ENCODE measurements at regions not wholly inside any gene's neighbourhood (a gene's known extent, or its start where the extent isn't known, plus 50 kb on each side); places are given as distances from the start of the nearest gene placed in this dataset.

DNA sequence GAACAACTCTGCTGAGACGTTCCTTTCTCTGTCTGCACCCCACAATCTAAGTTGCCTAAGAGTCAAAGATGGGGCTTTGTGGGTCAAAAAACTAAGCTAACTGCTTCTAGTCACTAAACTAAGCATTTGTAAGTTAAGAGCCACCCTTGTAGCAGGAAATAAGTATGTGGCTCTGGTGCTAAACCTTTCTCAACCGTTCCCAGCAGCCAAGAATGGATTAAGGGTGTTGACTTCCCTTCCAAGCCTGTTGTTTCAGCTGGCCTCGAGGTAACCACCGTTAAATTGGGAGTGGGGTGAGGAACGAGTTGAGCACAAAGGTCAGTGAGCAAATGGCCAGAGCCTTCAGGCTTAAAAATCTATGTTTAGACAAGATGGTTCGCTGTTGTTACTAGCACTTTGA lies 169.1 kb downstream of the TRIM33 start:
- WGBS (ENCODE audit: insufficient coverage, low coverage, missing lambda C conversion rate): 8% methylated on average over 6 of the region's 6 CpGs
- Histone ChIP-seq H3K9ac (ENCODE audit: insufficient read depth in 1 of 2, low read depth in 2 of 2, low read length in 2 of 2) (no peak overlapping the region), H4K20me1 (replicated peaks; ENCODE audit: control insufficient read depth, insufficient read depth, low read length) (no peaks in the 10 kb centered on the region), H3K36me3 (ENCODE audit: control insufficient read depth, insufficient read depth, low read length) (no peaks in the 10 kb centered on the region), H3K4me2 (ENCODE audit: insufficient read depth, low read length) (no peak overlapping the region), H3K27me3 (ENCODE audit: control insufficient read depth in 2 of 2, insufficient read depth in 2 of 2, low read length in 2 of 2) (peaks cover 5 to 7% of the 10 kb centered on the region in 2 experiments; a peak in 4 of 5 replicates), H2AFZ (ENCODE audit: low read depth, low read length) (no peak overlapping the region; the same call in 1 of the 2 replicates), H3K27ac (ENCODE audit: extremely low read depth, low read depth, low read length) (no peak overlapping the region), H3K9me3 (replicated peaks; ENCODE audit: control insufficient read depth, insufficient read depth, low read depth, low read length) (no peaks in the 10 kb centered on the region), H3K9me1 (ENCODE audit: control insufficient read depth, insufficient read depth, low read length) (no peaks in the 10 kb centered on the region), H3K79me2 (ENCODE audit: control insufficient read depth, insufficient read depth, low read length) (no peaks in the 10 kb centered on the region), H3K4me1 (replicated peaks in 1 of 2; ENCODE audit: control insufficient read depth in 2 of 2, insufficient read depth in 2 of 2, low read length in 2 of 2) (peaks cover 2 to 12% of the 10 kb centered on the region in 2 experiments; a peak in 4 of 5 replicates), H3K4me3 (no peak overlapping the region)
- no peak for FAIRE-seq
- TF ChIP-seq KLF6 (CRISPR knock-in tag; IDR thresholded peaks at IDR 0.05; ENCODE audit: borderline replicate concordance): no peak
- TF ChIP-seq, protein P1, sequence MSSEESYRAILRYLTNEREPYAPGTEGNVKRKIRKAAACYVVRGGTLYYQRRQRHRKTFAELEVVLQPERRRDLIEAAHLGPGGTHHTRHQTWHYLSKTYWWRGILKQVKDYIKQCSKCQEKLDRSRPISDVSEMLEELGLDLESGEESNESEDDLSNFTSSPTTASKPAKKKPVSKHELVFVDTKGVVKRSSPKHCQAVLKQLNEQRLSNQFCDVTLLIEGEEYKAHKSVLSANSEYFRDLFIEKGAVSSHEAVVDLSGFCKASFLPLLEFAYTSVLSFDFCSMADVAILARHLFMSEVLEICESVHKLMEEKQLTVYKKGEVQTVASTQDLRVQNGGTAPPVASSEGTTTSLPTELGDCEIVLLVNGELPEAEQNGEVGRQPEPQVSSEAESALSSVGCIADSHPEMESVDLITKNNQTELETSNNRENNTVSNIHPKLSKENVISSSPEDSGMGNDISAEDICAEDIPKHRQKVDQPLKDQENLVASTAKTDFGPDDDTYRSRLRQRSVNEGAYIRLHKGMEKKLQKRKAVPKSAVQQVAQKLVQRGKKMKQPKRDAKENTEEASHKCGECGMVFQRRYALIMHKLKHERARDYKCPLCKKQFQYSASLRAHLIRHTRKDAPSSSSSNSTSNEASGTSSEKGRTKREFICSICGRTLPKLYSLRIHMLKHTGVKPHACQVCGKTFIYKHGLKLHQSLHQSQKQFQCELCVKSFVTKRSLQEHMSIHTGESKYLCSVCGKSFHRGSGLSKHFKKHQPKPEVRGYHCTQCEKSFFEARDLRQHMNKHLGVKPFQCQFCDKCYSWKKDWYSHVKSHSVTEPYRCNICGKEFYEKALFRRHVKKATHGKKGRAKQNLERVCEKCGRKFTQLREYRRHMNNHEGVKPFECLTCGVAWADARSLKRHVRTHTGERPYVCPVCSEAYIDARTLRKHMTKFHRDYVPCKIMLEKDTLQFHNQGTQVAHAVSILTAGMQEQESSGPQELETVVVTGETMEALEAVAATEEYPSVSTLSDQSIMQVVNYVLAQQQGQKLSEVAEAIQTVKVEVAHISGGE (CRISPR knock-in tag; IDR thresholded peaks at IDR 0.05): peak in 1 of 3 experiments; percentile 38; a peak in 1 of 6 replicates
- BruUV-seq (replicated peaks): no TSS peak
- ChIA-PET CTCF (ENCODE audit: low intra/inter-chr PET ratio) (no interaction called here), POLR2A (interaction anchor here (1.6 kb wide), 1 partner anchor 8 kb away, joined by 7 read pairs; no protein-coding TSS in a partner anchor)
- DNase-seq (ENCODE audit: extremely low read depth in 1 of 4, low spot score in 3 of 4): no peak
- ATAC-seq: no peak
- in situ Hi-C loops (cut with MboI) (no loop called here), intact Hi-C loops (cut with micrococcal nuclease) (loop anchor here (10.0 kb wide), 1 partner anchor 413 kb away; the partner anchor contains the start of gene CSDE1)

Measured in K562 (cell line).